Colonic mucosa (tissue), 4 donors: ENCODE measurements at regions not wholly inside any gene's neighbourhood (a gene's known extent, or its start where the extent isn't known, plus 50 kb on each side); places are given as distances from the start of the nearest gene placed in this dataset.

Experiments
- DNase-seq: peaks from one replicate; pipeline ENCODE4 v3.0.0-alpha.2; 2020
- H3K27ac ChIP-seq: fragments of 200-600 bp; one replicate; pipeline ENCODE4 v1.8.0; 2021
- H3K27me3 ChIP-seq: fragments of 200-600 bp; one replicate; pipeline ENCODE4 v1.8.0; 2021
- H3K36me3 ChIP-seq: fragments of 200-600 bp; one replicate; pipeline ENCODE4 v1.8.0; 2021
- H3K4me1 ChIP-seq: fragments of 200-600 bp; one replicate; pipeline ENCODE4 v1.8.0; 2021; ENCODE audit warnings: mild to moderate bottlenecking
- H3K4me3 ChIP-seq: fragments of 200-600 bp; one replicate; pipeline ENCODE4 v1.8.0; 2021
- H3K9ac ChIP-seq, 2 donors: one replicate each; pipeline ENCODE4 v1.7.0; 2013; ENCODE audit warnings: control low read depth in 2 of 2, low read depth in 2 of 2, low read length in 2 of 2
- H3K9me3 ChIP-seq: fragments of 200-600 bp; one replicate; pipeline ENCODE4 v1.8.0; 2021
- CTCF ChIP-seq: fragments of 200-600 bp; IDR thresholded peaks from one replicate; pipeline ENCODE4 v1.8.0; 2022; ENCODE audit warnings: antibody characterized with exemption, mild to moderate bottlenecking
- intact Hi-C: fragments of 100-400 bp; cut with DNase I; formaldehyde crosslinking; loops from one replicate; pipeline ENCODE4 v1.14.1; 2022
- donor health status: healthy.
- donor health status: DM: no; HTN: no; CAD: no.
- donor health status: DM: no; HTN: no; CAD: no.

GRCh38 chr7:25978466-25978865 is 173.5 kb upstream of the NFE2L3 start:
- intact Hi-C loops, result no loop called here

GRCh38 chr7:25979605-25980004 is 172.4 kb upstream of the NFE2L3 start:
- H3K4me1 ChIP-seq, result no peaks in the 10 kb centered on the region
- H3K27me3 ChIP-seq, result no peaks in the 10 kb centered on the region
- H3K36me3 ChIP-seq, result no peaks in the 10 kb centered on the region
- H3K27ac ChIP-seq, result no peak overlapping the region
- no peak for DNase-seq
- H3K4me3 ChIP-seq, result no peak overlapping the region
- no peak overlapping the region for H3K9ac ChIP-seq
- no peaks in the 10 kb centered on the region for H3K9me3 ChIP-seq
- intact Hi-C loops, result no loop called here
- TF ChIP-seq CTCF, result no peak

More at GRCh38 chr7:25978466-25978865, 173.5 kb upstream of the NFE2L3 start:
- Histone ChIP-seq H3K4me3 (no peak overlapping the region), H3K27me3 (no peaks in the 10 kb centered on the region), H3K9ac (no peak overlapping the region), H3K36me3 (no peaks in the 10 kb centered on the region), H3K4me1 (no peaks in the 10 kb centered on the region), H3K9me3 (no peaks in the 10 kb centered on the region), H3K27ac (no peak overlapping the region)
- TF ChIP-seq CTCF, result no peak
- DNase-seq, result no peak

GRCh38 chr7:25982684-25983083 is 169.3 kb upstream of the NFE2L3 start:
- H3K4me1 ChIP-seq, result no peaks in the 10 kb centered on the region
- intact Hi-C loops, result no loop called here
- no peaks in the 10 kb centered on the region for H3K27me3 ChIP-seq
- no peak overlapping the region for H3K9ac ChIP-seq
- no peaks in the 10 kb centered on the region for H3K9me3 ChIP-seq
- DNase-seq, result no peak
- H3K4me3 ChIP-seq, result no peak overlapping the region
- TF ChIP-seq CTCF, result no peak
- no peak overlapping the region for H3K27ac ChIP-seq
- no peaks in the 10 kb centered on the region for H3K36me3 ChIP-seq

GRCh38 chr7:25985196-25985595 is 166.8 kb upstream of the NFE2L3 start:
- no peak overlapping the region for H3K4me3 ChIP-seq
- H3K9ac ChIP-seq, result no peak overlapping the region
- no peaks in the 10 kb centered on the region for H3K4me1 ChIP-seq
- H3K27me3 ChIP-seq, result no peaks in the 10 kb centered on the region
- no peak for DNase-seq
- H3K36me3 ChIP-seq, result no peaks in the 10 kb centered on the region
- H3K27ac ChIP-seq, result no peak overlapping the region
- no peak for TF ChIP-seq CTCF
- H3K9me3 ChIP-seq, result no peaks in the 10 kb centered on the region
- intact Hi-C loops, result no loop called here

- no peak for DNase-seq
- TF ChIP-seq CTCF, result no peak
- no peak overlapping the region for H3K27ac ChIP-seq
- H3K4me3 ChIP-seq, result no peak overlapping the region
- no peaks in the 10 kb centered on the region for H3K4me1 ChIP-seq
- H3K27me3 ChIP-seq, result no peaks in the 10 kb centered on the region
- H3K9ac ChIP-seq, result no peak overlapping the region
- intact Hi-C loops, result no loop called here
- no peaks in the 10 kb centered on the region for H3K36me3 ChIP-seq
- no peaks in the 10 kb centered on the region for H3K9me3 ChIP-seq
Observed at GRCh38 chr7:25988640-25989039, 163.4 kb upstream of the NFE2L3 start.
